Ishikawa (cell line): ENCODE measurements at regions not wholly inside any gene's neighbourhood (a gene's known extent, or its start where the extent isn't known, plus 50 kb on each side); places are given as distances from the start of the nearest gene placed in this dataset.

Experiments used
- CEBPB ChIP-seq: IDR thresholded peaks from 2 replicates; pipeline ENCODE4 v1.6.1; 2012
- CREB1 ChIP-seq: IDR thresholded peaks from 2 replicates; pipeline ENCODE4 v1.6.1; 2012; ENCODE audit warnings: low read depth
- EGR1 ChIP-seq: IDR thresholded peaks from 2 replicates; pipeline ENCODE4 v1.6.1; 2012
- EP300 ChIP-seq: IDR thresholded peaks from 2 replicates; pipeline ENCODE4 v1.6.1; 2012; ENCODE audit warnings: borderline replicate concordance
- FOXM1 ChIP-seq: IDR thresholded peaks from 2 replicates; pipeline ENCODE4 v1.6.1; 2012; ENCODE audit warnings: low read depth, borderline replicate concordance
- NFIC ChIP-seq: IDR thresholded peaks from 2 replicates; pipeline ENCODE4 v1.6.1; 2012
- RAD21 ChIP-seq: IDR thresholded peaks from 2 replicates; pipeline ENCODE4 v1.6.1; 2012; ENCODE audit warnings: low read depth
- TAF1 ChIP-seq: IDR thresholded peaks from 2 replicates; pipeline ENCODE4 v1.6.1; 2012; ENCODE audit warnings: low read depth, mild to moderate bottlenecking
- TCF12 ChIP-seq: IDR thresholded peaks from 2 replicates; pipeline ENCODE4 v1.6.1; 2012; ENCODE audit warnings: low read depth
- TEAD4 ChIP-seq: IDR thresholded peaks from 2 replicates; pipeline ENCODE4 v1.6.1; 2012
- YY1 ChIP-seq: IDR thresholded peaks from 2 replicates; pipeline ENCODE4 v1.6.1; 2012; ENCODE audit warnings: low read depth
- ZBTB7A ChIP-seq: IDR thresholded peaks from 2 replicates; pipeline ENCODE4 v1.6.1; 2012; ENCODE audit warnings: low read depth
- TF ChIP-seq, protein P1 (sequence below): IDR thresholded peaks from 2 replicates; pipeline ENCODE4 v1.6.1; 2012; ENCODE audit warnings: low read depth, mild to moderate bottlenecking
- TF ChIP-seq, protein P2 (sequence below): IDR thresholded peaks from 2 replicates; pipeline ENCODE4 v1.6.1; 2012
- TF ChIP-seq, protein P3 (sequence below): IDR thresholded peaks from 2 replicates; pipeline ENCODE4 v1.6.1; 2012

- TF ChIP-seq YY1 (no peak), ZBTB7A (no peak), EGR1 (no peak), CEBPB (no peak), TEAD4 (no peak), TCF12 (no peak), RAD21 (no peak), CREB1 (no peak), FOXM1 (no peak), NFIC (no peak), TAF1 (no peak), EP300 (no peak)
- TF ChIP-seq, protein P1, sequence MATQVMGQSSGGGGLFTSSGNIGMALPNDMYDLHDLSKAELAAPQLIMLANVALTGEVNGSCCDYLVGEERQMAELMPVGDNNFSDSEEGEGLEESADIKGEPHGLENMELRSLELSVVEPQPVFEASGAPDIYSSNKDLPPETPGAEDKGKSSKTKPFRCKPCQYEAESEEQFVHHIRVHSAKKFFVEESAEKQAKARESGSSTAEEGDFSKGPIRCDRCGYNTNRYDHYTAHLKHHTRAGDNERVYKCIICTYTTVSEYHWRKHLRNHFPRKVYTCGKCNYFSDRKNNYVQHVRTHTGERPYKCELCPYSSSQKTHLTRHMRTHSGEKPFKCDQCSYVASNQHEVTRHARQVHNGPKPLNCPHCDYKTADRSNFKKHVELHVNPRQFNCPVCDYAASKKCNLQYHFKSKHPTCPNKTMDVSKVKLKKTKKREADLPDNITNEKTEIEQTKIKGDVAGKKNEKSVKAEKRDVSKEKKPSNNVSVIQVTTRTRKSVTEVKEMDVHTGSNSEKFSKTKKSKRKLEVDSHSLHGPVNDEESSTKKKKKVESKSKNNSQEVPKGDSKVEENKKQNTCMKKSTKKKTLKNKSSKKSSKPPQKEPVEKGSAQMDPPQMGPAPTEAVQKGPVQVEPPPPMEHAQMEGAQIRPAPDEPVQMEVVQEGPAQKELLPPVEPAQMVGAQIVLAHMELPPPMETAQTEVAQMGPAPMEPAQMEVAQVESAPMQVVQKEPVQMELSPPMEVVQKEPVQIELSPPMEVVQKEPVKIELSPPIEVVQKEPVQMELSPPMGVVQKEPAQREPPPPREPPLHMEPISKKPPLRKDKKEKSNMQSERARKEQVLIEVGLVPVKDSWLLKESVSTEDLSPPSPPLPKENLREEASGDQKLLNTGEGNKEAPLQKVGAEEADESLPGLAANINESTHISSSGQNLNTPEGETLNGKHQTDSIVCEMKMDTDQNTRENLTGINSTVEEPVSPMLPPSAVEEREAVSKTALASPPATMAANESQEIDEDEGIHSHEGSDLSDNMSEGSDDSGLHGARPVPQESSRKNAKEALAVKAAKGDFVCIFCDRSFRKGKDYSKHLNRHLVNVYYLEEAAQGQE: no peak
- TF ChIP-seq, protein P2, sequence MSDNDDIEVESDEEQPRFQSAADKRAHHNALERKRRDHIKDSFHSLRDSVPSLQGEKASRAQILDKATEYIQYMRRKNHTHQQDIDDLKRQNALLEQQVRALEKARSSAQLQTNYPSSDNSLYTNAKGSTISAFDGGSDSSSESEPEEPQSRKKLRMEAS: no peak
- TF ChIP-seq, protein P3, sequence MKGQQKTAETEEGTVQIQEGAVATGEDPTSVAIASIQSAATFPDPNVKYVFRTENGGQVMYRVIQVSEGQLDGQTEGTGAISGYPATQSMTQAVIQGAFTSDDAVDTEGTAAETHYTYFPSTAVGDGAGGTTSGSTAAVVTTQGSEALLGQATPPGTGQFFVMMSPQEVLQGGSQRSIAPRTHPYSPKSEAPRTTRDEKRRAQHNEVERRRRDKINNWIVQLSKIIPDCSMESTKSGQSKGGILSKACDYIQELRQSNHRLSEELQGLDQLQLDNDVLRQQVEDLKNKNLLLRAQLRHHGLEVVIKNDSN: no peak
These were observed 228.3 kb downstream of the MYCN start for GRCh38 chr2:16168506-16169264.

GRCh38 chr2:16167870-16168426 lies 227.6 kb downstream of the MYCN start:
- no peak for TF ChIP-seq NFIC
- no peak for TF ChIP-seq RAD21

GRCh38 chr2:16167451-16167861 lies 227.1 kb downstream of the MYCN start:
- TF ChIP-seq FOXM1: no peak
- TF ChIP-seq RAD21: no peak
- TF ChIP-seq, protein P3: no peak
- no peak for TF ChIP-seq CEBPB
- no peak for TF ChIP-seq TCF12
- TF ChIP-seq, protein P1: no peak
- TF ChIP-seq, protein P2: no peak
- TF ChIP-seq NFIC: no peak
- no peak for TF ChIP-seq EGR1
- no peak for TF ChIP-seq TAF1
- no peak for TF ChIP-seq TEAD4
- TF ChIP-seq ZBTB7A: no peak

DNA sequence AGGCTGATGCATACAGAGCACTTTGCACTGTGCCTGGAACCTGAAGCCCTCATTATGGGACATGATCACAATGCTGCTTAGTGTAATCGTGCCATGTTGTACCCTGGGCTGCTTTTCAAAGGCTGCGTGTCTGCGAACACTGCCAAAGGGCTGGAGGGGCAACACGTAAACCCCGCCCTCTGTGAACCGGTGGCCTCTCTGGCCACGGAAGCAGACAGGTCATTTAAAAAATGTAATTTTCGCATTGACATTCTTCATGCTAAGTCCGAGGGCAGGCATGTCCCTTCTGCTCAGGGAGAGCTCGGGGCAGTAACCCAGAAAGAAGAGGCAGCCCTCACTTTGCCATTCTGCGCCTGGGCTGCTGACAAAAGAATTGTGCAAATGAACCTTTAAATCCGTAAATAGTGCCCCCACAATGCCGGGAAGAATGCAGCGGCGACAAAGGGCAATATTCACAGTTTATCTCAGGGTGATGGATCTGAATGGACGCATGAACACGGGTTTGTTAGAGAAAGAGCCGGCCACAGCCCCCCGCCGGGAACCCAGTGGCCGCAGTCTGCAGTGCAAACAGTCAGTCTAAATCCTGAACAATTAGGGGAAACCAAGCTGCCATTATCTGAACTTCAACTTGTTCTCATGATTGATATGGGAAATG lies 226.1 kb downstream of the MYCN start:
- TF ChIP-seq TEAD4 (no peak), YY1 (no peak), EP300 (no peak), ZBTB7A (no peak), CEBPB (no peak), TAF1 (no peak), RAD21 (no peak), EGR1 (no peak), FOXM1 (no peak), NFIC (no peak), CREB1 (no peak), TCF12 (no peak)
- TF ChIP-seq, protein P1: no peak
- TF ChIP-seq, protein P3: no peak
- TF ChIP-seq, protein P2: no peak
